ENCODE measurements at regions not wholly inside any gene's neighbourhood (a gene's known extent, or its start where the extent isn't known, plus 50 kb on each side); places are given as distances from the start of the nearest gene placed in this dataset.
"Not testable (repeated sequence)": the region's sequence is repeated elsewhere in the genome, so short reads cannot be mapped to it uniquely, and the experiment has no call there.

DNA sequence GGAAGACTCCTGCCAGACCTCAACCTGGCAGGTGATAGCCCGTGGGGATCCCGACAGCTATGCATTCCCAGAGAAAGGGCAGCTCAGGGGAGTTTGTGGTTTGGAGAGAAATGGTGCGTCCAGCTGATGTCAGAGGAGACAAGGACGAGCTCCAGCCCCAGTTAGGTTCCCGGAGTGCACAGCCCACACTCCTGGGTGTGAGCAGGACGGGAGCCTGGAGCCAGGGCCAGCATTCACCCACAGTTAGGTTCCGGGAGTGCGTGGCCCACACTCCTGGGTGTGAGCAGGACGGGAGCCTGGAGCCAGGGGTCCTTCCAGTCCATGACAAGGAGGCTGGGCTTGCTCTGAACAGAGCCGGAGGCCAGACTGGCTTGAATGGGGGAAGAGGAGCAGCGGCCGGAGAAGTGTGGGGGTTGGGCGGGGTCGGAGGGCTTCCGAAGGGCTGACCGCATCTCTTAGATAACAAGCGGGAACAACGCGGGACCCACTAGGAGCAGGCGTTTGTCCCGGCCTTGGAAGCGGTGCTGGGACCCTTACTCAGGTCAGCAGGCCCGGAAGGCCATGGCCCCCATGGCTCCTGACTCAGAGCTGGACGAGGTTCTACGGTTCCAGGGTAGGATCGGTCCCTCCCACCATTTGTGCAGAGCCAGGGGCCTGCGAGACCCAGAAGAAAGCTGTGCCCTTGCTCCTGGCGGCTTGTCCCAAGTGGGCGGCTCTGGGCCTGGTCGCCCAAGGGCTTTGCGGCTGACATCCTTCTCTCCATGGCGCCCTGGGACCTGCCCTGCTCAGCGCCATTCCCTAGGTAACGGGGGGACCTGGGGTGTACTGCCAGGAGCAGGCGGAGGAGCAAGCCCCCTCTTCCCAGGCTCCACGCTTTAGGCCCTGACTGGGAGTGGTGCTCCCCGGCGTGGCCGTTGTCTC is 185.6 kb downstream of the RTP5 start:
- DNase-seq: no peak

DNA sequence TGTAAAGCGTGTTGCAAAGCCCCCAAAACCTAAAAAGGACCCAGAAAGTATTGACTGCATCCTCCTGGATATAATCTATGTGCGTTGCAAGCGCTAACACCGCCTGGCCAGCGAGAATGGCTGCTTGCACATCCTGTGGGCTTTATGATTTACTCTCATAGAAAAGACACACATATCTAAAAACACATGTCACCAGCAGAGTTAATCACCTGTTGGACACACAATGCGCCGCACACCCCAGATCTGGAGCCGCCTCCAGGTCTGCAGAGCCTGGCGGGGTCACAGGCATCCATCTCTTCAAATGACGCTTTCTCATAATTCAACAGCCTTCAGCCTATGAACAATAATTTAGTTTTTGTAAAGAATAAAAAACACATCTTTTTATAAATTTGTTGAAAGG is 186.5 kb downstream of the RTP5 start:
- DNase-seq: no peak

DNA sequence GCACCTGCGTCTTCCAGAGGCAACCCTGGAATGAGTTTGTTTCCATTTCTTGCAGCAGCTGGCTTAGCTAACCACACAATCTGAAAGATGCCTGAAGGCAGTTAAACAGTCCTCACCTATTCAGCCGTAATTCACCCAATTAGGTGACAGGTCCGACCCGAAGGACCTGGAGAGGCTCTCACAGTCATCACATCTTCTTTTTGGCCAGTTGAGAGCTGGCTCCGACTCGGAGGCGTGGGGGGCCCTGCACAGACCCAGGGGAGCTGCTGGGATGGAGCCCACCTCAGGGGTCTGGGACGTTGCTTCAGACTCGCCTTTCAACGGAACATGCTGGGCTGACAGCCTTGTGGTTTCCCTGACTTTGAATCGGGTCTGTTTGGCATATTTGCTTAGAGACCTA is 187.3 kb downstream of the RTP5 start:
- DNase-seq: no peak

DNA sequence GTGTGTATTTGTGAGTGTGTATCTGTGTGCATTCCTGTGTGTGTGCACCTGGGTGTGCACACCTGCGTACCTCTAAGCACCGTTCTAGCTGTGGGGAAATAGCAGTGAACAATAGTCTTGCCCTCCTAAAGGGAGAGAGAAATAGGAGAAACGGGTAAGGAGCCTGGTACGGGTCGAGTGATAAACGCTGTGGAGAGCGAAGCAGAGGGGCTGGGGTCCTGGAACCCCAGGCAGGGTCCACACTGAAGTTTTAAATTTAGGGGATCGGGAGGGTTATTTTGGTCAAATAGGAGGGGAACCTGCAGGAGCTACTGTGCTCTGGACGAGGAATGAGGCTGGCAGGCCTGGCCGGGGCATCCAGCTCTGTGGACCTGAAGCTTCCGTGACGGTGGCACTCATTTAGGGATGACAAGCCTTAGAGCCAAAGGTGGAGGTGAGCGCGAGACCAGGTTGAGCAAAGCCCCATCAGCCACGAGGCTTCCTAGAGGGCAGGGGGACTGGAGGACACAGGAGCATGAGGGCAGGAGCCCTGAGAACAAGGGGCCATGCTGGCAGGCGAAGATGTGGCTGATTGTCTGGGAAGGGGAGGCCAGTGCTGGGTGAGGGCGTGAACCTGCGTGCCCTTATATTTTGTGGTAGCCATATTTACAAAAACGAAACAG is 188.0 kb downstream of the RTP5 start:
- no peak for DNase-seq

DNA sequence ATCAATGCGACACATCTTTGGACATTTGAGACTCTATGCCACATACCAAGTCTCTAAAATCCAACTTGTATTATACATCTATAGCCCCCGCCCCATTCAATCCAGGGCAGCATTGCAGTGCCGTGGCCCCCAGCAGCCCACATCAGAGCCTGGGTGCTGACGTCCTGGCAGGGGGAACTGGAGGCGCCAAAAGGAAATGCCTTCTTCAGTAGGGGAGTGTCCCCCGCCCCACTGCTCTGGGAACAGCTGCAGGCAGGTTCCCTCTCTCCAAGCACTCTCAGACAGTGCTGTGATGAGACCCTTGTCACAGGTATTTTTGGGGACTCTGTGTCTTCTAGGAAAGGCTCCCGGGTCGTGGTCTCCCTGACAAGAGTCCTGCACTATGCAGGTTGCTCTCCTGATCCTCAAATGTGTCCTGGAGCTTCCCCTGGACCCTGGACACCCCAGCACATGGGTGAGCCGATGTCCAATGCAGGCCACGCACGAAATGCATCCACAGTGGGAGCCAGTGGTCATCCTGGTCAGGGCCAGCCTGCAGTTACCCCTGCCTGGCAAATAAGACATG is 188.7 kb downstream of the RTP5 start:
- DNase-seq: no peak

DNA sequence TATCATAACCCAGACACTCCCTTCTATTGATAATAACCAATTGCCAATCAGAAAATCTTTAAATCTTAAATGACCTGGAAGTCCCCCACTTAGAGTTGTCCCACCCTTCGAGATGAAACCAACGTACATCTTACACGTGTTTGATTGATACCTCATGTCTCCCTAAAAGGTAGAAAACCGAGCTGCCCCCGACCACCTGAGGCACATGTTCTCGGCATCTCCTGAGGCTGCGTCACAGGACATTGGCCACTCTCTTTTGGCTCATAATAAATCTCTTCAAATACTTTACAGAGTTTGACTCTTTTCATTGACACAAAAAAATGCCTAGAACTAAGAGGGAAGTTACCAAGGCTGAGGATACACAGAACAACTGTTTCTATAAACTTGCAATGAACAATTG is 190.0 kb downstream of the RTP5 start:
- DNase-seq: no peak

DNA sequence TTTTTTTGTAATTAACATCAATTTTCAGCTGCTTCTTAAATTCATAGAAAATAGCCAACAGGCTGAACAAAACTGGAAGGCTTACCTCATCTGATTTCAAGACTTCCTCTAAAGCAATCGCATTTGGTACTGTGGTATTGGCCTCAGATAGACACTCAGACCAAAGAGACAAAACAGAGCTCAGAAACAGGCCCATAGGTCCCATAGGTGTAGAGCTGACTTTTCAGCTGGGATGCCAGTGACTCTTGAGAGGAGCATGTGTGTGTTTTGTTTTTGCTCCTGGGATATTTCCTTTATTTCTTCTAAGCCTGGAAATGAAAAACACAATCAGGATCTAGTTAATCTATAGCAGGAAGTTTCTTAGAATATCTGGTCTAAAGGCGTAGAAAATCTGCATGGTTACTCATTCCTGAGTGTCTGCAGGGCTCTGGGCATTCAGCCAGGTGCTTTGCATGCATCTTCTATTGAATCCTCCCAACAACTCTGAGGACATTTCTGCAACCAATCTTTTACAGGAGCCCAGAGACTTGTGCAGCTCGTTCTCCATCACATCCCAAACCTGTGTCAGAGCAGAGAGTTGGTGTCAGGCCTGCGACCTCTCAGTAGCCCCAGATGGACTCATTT is 190.8 kb downstream of the RTP5 start:
- no peak for DNase-seq

DNA sequence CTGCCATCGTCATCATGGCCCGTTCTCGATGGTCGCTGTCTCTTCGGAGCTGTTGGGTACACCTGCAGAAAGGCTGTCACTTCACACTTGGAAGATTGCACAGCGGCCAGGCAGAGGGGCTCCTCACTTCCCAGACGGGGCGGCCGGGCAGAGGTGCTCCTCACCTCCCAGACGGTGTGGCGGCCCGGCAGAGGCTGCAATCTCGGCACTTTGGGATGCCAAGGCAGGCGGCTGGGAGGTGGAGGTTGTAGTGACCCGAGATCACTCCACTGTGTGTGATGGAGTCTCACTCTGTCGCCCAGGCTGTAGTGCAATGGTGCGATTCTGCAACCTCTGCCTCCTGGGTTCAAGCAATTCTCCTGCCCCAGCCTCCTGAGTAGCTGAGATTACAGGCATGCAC is 192.4 kb downstream of the RTP5 start:
- not testable (repeated sequence) for DNase-seq

DNA sequence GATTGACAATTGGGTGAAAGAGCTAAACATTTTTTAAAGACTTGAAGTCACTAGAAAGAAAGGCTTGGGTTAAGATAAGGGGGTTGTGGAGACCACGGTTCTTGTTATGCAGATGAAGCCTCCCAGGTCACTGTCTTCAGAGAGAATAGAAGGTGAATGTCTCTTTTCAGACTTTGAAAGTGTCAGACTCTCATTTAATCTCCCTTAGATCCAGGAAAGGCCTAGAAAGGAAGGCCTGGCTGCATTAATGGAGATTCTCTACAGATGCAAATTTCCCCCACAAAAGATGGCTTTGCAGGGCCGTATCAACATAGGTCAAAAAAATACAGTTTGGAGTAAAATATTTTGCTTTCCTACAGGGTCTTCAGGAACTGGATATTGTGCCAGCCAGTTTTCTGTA is 193.9 kb downstream of the RTP5 start:
- no peak for DNase-seq

DNA sequence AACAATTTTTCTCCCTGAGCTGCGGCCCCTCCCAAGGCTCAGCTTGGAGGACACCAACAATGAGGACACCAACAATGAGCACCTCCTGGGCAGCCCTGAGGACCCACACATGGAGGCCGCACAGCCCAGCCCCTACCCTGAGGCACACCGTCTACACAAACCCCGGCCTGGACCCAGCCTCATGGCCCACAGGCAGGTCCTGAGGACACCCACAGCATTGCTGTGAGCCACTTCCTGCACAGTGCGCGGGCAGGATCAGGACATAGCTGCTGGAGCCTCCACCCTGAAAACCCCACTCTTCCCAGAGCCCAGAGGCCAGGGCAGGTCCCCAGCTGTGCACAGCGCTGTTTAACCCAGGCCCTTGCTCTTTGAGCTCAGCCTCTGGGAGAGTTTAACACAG is 194.3 kb downstream of the RTP5 start:
- DNase-seq: no peak

DNA sequence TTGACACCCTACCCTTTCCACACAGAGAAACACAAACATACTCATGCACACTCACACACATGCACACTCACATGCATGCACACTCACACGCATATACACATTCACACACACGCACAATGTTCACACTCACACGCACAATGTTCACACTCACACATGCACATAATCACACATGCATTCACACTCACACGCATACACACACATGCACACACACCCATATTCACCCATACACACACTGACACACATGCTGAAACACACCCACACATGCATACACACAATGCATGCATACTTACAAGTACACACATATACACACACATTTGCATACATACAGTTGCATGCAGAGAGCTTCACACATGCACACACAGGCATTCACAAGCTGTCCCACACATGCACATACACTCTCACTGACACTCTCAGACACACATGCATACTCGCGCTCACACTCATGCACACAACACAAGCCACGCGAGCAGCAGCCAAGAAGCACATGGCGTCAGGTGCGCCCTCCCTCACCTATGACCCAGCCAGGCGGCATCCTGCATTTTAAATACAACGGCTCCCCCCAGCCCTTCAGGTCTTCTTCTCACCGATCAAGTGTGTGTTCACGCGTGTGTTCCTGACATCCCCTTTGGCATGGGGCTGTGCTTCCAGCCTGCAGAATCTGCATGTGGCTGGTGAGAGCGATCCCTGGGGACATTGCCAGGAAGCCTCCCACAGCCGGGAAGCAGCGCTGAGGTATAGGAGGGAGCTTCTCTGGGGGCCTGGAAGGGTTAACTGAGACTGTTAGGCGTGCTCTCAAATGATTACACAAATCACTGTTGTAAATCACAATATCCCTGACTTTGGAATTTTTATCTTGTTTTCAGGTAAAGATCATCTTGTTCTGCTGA is 195.1 kb downstream of the RTP5 start:
- no peak for DNase-seq

DNA sequence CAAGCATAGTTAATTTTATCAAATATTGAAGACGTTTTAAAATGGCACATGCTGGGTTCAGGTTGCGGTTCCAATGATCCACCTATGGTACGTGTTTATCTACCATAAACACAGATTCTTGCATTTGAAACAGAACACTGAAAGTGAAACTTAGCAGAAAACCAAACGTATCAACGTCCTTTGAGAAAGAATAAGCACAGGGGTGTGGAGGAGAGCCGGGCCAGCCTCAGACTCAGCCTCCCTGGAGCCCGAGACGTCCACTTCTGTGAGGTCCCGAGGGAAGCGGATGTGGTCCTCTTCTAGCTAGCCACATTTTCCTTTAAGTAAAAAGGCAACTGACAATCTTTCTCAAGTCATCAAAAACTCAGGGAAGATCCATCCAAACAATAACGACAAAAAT is 195.9 kb downstream of the RTP5 start:
- no peak for DNase-seq

DNA sequence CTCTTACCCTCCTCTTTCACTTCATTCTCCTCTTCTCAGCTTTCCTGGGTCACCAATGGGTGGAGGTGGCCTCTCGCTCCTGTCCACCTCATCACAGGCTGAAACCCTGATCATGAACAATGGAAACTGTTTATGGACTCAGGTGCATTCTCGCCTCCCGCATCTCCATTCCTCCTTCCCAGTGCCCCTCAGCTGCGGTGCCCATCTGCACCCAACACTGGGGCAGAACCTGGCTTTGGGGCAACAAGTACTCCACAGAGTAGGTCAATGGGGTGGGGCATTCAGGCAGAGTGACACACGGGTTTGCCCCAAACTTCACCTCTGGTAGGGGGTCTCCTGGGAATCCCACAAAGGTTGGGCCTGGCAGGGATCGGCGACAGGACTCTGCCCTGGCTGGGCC is 199.5 kb downstream of the RTP5 start:
- no peak for DNase-seq

DNA sequence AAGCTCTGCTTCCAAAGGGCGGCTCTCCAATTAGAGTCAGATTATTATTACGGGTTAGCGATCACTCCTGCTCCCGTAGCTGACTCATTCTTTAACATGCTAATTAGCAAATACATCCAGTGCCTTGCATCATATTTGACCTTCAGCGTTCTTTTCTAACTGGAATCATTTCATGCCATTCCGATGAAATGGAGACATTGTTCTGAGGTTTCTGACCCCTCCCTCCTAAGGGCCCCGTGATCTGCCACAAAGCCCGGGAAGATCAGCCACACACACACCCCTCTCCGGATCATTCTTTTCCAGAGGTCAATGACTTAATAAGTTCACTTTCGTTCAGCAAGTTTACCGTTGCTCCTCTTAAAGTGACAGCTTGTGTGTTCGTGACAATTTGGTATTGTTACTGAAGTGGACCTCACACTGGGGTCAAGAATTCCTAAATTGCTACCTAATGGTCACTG is 200.4 kb downstream of the RTP5 start:
- not testable (repeated sequence) for DNase-seq

DNA sequence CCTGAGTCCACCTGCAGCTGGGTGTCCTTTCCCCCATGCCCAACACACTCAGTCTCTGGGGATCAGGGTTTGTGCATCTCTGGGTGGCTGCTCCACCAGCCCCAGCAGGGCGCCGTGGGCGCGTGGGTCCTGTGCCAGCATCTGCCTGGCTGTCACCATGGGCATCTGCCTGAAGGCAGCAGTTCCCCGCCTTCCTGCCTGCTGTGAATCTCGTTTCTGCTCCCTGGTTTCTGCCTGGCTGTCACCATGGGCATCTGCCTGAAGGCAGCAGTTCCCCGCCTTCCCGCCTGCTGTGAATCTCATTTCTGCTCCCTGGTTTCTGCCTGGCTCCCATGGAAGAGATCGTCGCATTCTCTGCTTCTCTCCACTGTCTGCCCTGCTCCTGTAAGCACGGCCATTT is 201.2 kb downstream of the RTP5 start:
- DNase-seq: not testable (repeated sequence)

DNA sequence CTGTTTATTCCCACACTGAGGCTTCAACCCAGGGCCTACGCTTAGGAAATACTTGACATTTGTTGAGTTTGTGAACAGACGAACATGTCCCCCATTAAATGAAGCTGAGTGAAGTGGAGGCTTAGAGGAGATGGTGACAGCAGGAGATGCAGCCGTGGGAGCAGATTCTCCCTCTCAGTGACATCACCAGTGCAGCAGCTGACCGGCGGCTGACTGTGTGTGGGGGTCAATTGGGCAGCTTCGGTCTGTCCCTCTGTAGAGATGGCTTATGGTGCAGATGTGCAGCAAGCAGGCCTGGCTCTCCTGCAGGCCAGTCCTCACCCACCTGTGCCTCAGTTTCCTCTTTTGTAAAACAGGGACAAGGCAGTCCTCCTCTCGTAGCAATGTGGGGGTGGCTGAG is 201.8 kb downstream of the RTP5 start:
- DNase-seq: not testable (repeated sequence)

DNA sequence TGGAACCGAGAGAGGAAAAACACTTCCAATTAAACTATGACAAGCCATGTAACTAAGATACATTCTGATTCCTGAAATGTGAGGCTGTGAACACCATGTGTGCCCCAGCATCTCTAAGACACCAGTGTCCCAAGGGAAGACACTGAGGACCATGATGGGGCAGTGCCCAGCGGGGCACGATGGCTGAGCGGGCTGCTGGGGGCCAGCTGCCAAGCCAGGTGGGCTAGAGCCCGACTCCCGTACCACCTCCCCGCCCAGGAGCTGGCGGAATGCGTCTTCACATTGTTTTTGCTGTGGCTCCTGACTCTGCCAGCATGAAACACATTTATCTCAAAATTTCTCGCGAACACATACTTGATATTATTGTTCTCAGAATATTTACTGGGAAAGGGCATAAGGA is 202.4 kb downstream of the RTP5 start:
- DNase-seq: not testable (repeated sequence)

DNA sequence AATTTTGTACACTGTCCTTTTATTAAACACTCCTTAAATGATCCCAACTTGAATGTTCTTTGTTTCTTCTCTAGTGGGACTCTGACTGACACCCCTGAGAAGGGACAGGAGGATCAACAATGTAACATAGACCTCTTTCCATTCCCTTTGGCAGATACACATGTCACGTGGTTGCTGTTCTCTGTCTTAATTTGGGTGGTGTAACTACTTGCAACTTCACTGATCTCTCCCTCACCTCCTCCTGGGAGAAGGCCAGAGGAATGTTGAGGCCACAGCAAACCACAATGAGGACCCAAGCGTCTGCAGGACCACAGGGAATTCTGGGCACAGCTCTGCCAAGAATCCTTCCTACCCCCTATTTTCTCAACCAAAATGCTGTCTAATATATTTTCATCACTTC is 205.6 kb downstream of the RTP5 start:
- DNase-seq: no peak

DNA sequence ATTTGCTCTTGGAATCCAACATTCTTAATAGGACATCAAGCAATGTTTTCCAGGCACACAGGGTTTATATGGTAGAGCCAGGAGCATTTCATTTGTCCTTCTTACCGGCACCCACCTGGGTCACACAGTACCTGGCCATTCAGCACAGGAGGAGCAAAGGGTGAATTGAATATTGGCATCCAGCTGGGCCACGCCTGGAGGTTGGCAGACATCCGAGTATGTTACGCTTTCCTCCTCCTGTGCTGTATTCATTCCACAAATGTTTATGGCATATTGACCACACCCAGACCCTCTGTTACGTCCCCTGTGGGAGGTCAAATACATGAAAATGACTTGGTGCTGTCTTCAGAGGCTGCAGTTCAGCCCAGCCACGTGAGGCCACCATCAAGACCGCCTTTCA is 206.2 kb downstream of the RTP5 start:
- DNase-seq: no peak

DNA sequence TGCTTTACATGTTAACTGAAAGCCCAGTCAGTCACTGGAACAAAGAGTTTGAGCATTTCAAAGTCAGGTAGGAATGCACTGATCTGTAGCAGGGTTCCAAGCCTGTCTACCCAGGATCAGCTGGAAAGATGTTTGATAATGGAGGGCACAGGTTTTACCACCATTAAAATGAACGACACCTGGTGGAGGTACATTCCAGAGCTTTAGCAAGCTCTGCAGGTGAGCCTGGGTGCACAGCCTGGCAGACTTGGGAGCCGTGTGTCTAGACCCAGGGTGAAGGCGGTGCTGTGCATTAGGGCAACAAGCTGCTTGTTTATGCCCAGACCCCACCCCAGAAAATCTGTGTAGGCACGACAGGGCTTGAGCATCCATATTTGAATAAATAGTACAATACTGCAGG is 206.7 kb downstream of the RTP5 start:
- DNase-seq: not testable (repeated sequence)

DNA sequence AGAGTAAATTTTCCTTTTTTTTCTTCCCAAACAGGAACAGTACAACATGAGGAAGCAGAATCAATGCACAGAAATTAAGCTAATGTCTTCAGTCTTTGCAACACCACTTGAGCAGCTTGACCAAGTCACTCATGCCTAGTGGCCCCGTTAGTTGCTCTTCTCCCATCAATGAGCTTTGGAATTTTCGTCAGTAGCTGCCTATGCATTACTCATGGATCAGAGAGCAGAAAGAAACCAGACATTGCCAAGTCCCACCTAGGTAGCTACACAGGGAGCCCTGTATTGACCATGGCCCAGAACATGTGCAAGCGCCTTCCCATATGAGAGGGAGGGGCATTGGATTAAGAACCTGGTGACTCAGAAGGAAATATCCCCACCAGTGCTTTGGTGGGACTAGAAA is 208.9 kb downstream of the RTP5 start:
- DNase-seq: not testable (repeated sequence)

DNA sequence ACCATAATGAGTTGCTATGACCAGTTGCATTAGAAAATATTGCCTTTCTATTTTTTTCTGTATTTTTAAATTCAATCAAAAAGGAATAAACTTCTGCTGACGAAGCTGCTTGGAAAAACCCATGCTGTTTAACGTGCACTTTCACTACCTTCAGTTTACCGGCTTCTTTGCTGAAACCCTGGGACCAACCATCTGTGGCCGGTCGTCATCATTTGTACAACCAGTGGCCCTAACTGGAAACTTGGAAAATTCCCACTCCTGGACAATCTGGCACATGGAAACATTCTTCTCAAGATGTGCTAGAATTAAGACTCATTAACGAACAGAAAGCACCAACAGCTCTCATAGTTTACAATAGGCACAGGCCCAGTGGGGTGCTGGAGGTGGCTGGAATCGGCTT is 210.3 kb downstream of the RTP5 start:
- DNase-seq: not testable (repeated sequence)

Measured in GF-D8 (cell line).